ENCODE measurements at regions not wholly inside any gene's neighbourhood (a gene's known extent, or its start where the extent isn't known, plus 50 kb on each side); places are given as distances from the start of the nearest gene placed in this dataset.

DNA sequence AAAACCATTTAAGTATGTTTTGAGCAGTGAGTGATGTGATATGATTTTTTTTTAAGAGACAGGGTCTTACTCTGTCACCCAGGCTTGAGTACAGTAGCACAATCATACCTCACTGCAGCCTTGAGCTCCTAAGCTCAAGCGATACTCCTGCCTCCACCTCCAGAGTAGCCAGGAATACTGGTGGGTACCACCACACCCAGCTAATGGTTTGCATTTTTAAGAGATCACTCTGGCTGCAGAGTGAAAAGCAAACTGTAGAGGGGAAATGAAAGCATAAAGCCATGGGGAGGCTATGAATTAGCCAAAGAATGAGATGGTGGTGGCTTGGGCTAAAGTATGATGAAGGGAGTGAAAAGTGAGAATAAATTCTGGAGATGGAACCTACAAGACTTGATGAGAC lies 199.1 kb downstream of the HINT1 start:
- ATAC-seq, result no peak

More for the DNA sequence above, 199.1 kb downstream of the HINT1 start:
- H3K36me3 ChIP-seq (ENCODE audit: insufficient read depth), result no peaks in the 10 kb centered on the region
- no peaks in the 10 kb centered on the region for H3K27me3 ChIP-seq (ENCODE audit: insufficient read depth)
- TF ChIP-seq EZH2phosphoT487 (IDR thresholded peaks at IDR 0.05; ENCODE audit: unreplicated experiment) (no peak), NANOG (IDR thresholded peaks at IDR 0.05; ENCODE audit: borderline replicate concordance) (no peak), ZNF331 (CRISPR knock-in tag; IDR thresholded peaks at IDR 0.05; ENCODE audit: low read depth) (no peak), EZH2 (IDR thresholded peaks at IDR 0.05; ENCODE audit: low read depth, unreplicated experiment) (no peak), JUNB (IDR thresholded peaks at IDR 0.05; ENCODE audit: unreplicated experiment) (no peak), POLR2AphosphoS5 (IDR thresholded peaks at IDR 0.05; ENCODE audit: low read depth) (no peak), ZNF114 (CRISPR knock-in tag; IDR thresholded peaks at IDR 0.05) (no peak), CREB1 (CRISPR knock-in tag; IDR thresholded peaks at IDR 0.05; ENCODE audit: low read depth) (no peak), STAT1 (IDR thresholded peaks at IDR 0.05; ENCODE audit: unreplicated experiment) (no peak)
- TF ChIP-seq, protein P1, sequence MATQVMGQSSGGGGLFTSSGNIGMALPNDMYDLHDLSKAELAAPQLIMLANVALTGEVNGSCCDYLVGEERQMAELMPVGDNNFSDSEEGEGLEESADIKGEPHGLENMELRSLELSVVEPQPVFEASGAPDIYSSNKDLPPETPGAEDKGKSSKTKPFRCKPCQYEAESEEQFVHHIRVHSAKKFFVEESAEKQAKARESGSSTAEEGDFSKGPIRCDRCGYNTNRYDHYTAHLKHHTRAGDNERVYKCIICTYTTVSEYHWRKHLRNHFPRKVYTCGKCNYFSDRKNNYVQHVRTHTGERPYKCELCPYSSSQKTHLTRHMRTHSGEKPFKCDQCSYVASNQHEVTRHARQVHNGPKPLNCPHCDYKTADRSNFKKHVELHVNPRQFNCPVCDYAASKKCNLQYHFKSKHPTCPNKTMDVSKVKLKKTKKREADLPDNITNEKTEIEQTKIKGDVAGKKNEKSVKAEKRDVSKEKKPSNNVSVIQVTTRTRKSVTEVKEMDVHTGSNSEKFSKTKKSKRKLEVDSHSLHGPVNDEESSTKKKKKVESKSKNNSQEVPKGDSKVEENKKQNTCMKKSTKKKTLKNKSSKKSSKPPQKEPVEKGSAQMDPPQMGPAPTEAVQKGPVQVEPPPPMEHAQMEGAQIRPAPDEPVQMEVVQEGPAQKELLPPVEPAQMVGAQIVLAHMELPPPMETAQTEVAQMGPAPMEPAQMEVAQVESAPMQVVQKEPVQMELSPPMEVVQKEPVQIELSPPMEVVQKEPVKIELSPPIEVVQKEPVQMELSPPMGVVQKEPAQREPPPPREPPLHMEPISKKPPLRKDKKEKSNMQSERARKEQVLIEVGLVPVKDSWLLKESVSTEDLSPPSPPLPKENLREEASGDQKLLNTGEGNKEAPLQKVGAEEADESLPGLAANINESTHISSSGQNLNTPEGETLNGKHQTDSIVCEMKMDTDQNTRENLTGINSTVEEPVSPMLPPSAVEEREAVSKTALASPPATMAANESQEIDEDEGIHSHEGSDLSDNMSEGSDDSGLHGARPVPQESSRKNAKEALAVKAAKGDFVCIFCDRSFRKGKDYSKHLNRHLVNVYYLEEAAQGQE (IDR thresholded peaks at IDR 0.05; ENCODE audit: unreplicated experiment), result no peak
- TF ChIP-seq, protein P2, sequence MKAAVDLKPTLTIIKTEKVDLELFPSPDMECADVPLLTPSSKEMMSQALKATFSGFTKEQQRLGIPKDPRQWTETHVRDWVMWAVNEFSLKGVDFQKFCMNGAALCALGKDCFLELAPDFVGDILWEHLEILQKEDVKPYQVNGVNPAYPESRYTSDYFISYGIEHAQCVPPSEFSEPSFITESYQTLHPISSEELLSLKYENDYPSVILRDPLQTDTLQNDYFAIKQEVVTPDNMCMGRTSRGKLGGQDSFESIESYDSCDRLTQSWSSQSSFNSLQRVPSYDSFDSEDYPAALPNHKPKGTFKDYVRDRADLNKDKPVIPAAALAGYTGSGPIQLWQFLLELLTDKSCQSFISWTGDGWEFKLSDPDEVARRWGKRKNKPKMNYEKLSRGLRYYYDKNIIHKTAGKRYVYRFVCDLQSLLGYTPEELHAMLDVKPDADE (IDR thresholded peaks at IDR 0.05), result no peak
- TF ChIP-seq, protein P3, sequence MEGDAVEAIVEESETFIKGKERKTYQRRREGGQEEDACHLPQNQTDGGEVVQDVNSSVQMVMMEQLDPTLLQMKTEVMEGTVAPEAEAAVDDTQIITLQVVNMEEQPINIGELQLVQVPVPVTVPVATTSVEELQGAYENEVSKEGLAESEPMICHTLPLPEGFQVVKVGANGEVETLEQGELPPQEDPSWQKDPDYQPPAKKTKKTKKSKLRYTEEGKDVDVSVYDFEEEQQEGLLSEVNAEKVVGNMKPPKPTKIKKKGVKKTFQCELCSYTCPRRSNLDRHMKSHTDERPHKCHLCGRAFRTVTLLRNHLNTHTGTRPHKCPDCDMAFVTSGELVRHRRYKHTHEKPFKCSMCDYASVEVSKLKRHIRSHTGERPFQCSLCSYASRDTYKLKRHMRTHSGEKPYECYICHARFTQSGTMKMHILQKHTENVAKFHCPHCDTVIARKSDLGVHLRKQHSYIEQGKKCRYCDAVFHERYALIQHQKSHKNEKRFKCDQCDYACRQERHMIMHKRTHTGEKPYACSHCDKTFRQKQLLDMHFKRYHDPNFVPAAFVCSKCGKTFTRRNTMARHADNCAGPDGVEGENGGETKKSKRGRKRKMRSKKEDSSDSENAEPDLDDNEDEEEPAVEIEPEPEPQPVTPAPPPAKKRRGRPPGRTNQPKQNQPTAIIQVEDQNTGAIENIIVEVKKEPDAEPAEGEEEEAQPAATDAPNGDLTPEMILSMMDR (conservative IDR thresholded peaks at IDR 0.05; ENCODE audit: low read depth in 2 of 2), result no peak
- TF ChIP-seq, protein P4, sequence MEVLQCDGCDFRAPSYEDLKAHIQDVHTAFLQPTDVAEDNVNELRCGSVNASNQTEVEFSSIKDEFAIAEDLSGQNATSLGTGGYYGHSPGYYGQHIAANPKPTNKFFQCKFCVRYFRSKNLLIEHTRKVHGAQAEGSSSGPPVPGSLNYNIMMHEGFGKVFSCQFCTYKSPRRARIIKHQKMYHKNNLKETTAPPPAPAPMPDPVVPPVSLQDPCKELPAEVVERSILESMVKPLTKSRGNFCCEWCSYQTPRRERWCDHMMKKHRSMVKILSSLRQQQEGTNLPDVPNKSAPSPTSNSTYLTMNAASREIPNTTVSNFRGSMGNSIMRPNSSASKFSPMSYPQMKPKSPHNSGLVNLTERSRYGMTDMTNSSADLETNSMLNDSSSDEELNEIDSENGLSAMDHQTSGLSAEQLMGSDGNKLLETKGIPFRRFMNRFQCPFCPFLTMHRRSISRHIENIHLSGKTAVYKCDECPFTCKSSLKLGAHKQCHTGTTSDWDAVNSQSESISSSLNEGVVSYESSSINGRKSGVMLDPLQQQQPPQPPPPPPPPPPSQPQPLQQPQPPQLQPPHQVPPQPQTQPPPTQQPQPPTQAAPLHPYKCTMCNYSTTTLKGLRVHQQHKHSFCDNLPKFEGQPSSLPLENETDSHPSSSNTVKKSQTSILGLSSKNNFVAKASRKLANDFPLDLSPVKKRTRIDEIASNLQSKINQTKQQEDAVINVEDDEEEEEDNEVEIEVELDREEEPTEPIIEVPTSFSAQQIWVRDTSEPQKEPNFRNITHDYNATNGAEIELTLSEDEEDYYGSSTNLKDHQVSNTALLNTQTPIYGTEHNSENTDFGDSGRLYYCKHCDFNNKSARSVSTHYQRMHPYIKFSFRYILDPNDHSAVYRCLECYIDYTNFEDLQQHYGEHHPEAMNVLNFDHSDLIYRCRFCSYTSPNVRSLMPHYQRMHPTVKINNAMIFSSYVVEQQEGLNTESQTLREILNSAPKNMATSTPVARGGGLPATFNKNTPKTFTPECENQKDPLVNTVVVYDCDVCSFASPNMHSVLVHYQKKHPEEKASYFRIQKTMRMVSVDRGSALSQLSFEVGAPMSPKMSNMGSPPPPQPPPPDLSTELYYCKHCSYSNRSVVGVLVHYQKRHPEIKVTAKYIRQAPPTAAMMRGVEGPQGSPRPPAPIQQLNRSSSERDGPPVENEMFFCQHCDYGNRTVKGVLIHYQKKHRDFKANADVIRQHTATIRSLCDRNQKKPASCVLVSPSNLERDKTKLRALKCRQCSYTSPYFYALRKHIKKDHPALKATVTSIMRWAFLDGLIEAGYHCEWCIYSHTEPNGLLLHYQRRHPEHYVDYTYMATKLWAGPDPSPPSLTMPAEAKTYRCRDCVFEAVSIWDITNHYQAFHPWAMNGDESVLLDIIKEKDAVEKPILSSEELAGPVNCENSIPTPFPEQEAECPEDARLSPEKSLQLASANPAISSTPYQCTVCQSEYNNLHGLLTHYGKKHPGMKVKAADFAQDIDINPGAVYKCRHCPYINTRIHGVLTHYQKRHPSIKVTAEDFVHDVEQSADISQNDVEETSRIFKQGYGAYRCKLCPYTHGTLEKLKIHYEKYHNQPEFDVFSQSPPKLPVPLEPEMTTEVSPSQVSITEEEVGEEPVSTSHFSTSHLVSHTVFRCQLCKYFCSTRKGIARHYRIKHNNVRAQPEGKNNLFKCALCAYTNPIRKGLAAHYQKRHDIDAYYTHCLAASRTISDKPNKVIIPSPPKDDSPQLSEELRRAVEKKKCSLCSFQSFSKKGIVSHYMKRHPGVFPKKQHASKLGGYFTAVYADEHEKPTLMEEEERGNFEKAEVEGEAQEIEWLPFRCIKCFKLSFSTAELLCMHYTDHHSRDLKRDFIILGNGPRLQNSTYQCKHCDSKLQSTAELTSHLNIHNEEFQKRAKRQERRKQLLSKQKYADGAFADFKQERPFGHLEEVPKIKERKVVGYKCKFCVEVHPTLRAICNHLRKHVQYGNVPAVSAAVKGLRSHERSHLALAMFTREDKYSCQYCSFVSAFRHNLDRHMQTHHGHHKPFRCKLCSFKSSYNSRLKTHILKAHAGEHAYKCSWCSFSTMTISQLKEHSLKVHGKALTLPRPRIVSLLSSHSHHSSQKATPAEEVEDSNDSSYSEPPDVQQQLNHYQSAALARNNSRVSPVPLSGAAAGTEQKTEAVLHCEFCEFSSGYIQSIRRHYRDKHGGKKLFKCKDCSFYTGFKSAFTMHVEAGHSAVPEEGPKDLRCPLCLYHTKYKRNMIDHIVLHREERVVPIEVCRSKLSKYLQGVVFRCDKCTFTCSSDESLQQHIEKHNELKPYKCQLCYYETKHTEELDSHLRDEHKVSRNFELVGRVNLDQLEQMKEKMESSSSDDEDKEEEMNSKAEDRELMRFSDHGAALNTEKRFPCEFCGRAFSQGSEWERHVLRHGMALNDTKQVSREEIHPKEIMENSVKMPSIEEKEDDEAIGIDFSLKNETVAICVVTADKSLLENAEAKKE (CRISPR knock-in tag; IDR thresholded peaks at IDR 0.05), result no peak
- no peak overlapping the region for H3K27ac ChIP-seq (ENCODE audit: low read depth)
- H3K4me1 ChIP-seq (ENCODE audit: insufficient read depth), result no peaks in the 10 kb centered on the region
- H3K9me2 ChIP-seq (ENCODE audit: insufficient read depth), result no peaks in the 10 kb centered on the region
- H3K4me2 ChIP-seq, result no peak overlapping the region
- no peaks in the 10 kb centered on the region for H3K27me3 Mint-ChIP-seq (ENCODE audit: insufficient read depth, low read depth, poor library complexity)
- no peaks in the 10 kb centered on the region for H3F3A ChIP-seq (replicated peaks; ENCODE audit: low read depth)
- H3K4me3 Mint-ChIP-seq, result no peak overlapping the region
- H2AFZ ChIP-seq, result no peak overlapping the region
- peaks cover 8% of the 10 kb centered on the region; the same call in 2 of the 3 replicates for H3K4me1 Mint-ChIP-seq
- peaks cover 9% of the 10 kb centered on the region for H3K9me3 Mint-ChIP-seq
- H3K4me3 ChIP-seq, result no peak overlapping the region
- peak overlapping the region; percentile 6; the same call in 1 of the 2 replicates for H3K27ac Mint-ChIP-seq
- DNase-seq (ENCODE audit: low spot score), result no peak
- H4K20me1 ChIP-seq (replicated peaks; ENCODE audit: insufficient read depth), result no peaks in the 10 kb centered on the region
- no peaks in the 10 kb centered on the region for H3K79me2 ChIP-seq (replicated peaks; ENCODE audit: insufficient read depth)
- peaks cover 6% of the 10 kb centered on the region; the same call in 1 of the 3 replicates for H3K36me3 Mint-ChIP-seq (ENCODE audit: low read depth)

All from GM23338 (cell line).